Ishikawa (cell line): ENCODE measurements at regions not wholly inside any gene's neighbourhood (a gene's known extent, or its start where the extent isn't known, plus 50 kb on each side); places are given as distances from the start of the nearest gene placed in this dataset.

Experiments used
- CEBPB ChIP-seq: IDR thresholded peaks from 2 replicates; pipeline ENCODE4 v1.6.1; 2012
- CREB1 ChIP-seq: IDR thresholded peaks from 2 replicates; pipeline ENCODE4 v1.6.1; 2012; ENCODE audit warnings: low read depth
- EGR1 ChIP-seq: IDR thresholded peaks from 2 replicates; pipeline ENCODE4 v1.6.1; 2012
- EP300 ChIP-seq: IDR thresholded peaks from 2 replicates; pipeline ENCODE4 v1.6.1; 2012; ENCODE audit warnings: borderline replicate concordance
- FOXM1 ChIP-seq: IDR thresholded peaks from 2 replicates; pipeline ENCODE4 v1.6.1; 2012; ENCODE audit warnings: low read depth, borderline replicate concordance
- MAX ChIP-seq: IDR thresholded peaks from 2 replicates; pipeline ENCODE4 v1.6.1; 2012
- NFIC ChIP-seq: IDR thresholded peaks from 2 replicates; pipeline ENCODE4 v1.6.1; 2012
- RAD21 ChIP-seq: IDR thresholded peaks from 2 replicates; pipeline ENCODE4 v1.6.1; 2012; ENCODE audit warnings: low read depth
- REST ChIP-seq: IDR thresholded peaks from 2 replicates; pipeline ENCODE4 v1.6.1; 2012; ENCODE audit warnings: low read depth, mild to moderate bottlenecking
- TAF1 ChIP-seq: IDR thresholded peaks from 2 replicates; pipeline ENCODE4 v1.6.1; 2012; ENCODE audit warnings: low read depth, mild to moderate bottlenecking
- TCF12 ChIP-seq: IDR thresholded peaks from 2 replicates; pipeline ENCODE4 v1.6.1; 2012; ENCODE audit warnings: low read depth
- TEAD4 ChIP-seq: IDR thresholded peaks from 2 replicates; pipeline ENCODE4 v1.6.1; 2012
- USF1 ChIP-seq: IDR thresholded peaks from 2 replicates; pipeline ENCODE4 v1.6.1; 2012
- YY1 ChIP-seq: IDR thresholded peaks from 2 replicates; pipeline ENCODE4 v1.6.1; 2012; ENCODE audit warnings: low read depth
- ZBTB7A ChIP-seq: IDR thresholded peaks from 2 replicates; pipeline ENCODE4 v1.6.1; 2012; ENCODE audit warnings: low read depth

GRCh38 chr16:47877166-47877565 is 278.6 kb downstream of the ABCC12 start:
- TF ChIP-seq MAX (no peak), REST (no peak), EP300 (no peak), USF1 (no peak)

- TF ChIP-seq RAD21: no peak
- TF ChIP-seq FOXM1: no peak
- TF ChIP-seq TCF12: no peak
Measured at GRCh38 chr16:47876511-47876910, 279.3 kb downstream of the ABCC12 start.

- TF ChIP-seq TCF12 (no peak), REST (no peak), FOXM1 (no peak), RAD21 (peak; percentile 50)
Measured at GRCh38 chr16:47873434-47873833, 282.4 kb downstream of the ABCC12 start.

- TF ChIP-seq CREB1: no peak
Measured at GRCh38 chr16:47872225-47872624, 283.6 kb downstream of the ABCC12 start.

- TF ChIP-seq REST (no peak), USF1 (no peak), CREB1 (no peak), EP300 (no peak), TCF12 (no peak), ZBTB7A (no peak), EGR1 (no peak), TEAD4 (no peak), TAF1 (no peak), YY1 (no peak), CEBPB (no peak), FOXM1 (no peak), RAD21 (no peak), NFIC (no peak), MAX (no peak)
Measured at GRCh38 chr16:47866423-47866822, 289.4 kb downstream of the ABCC12 start.

GRCh38 chr16:47865337-47865855 is 290.4 kb downstream of the ABCC12 start:
- TF ChIP-seq EP300 (no peak), CREB1 (no peak), CEBPB (no peak), TEAD4 (no peak), FOXM1 (no peak), TCF12 (no peak), EGR1 (no peak), YY1 (no peak), ZBTB7A (no peak), MAX (no peak), USF1 (no peak), TAF1 (no peak), NFIC (no peak), RAD21 (no peak)
